K562 (cell line): ENCODE measurements at regions not wholly inside any gene's neighbourhood (a gene's known extent, or its start where the extent isn't known, plus 50 kb on each side); places are given as distances from the start of the nearest gene placed in this dataset.

ENCODE experiments used
- ATAC-seq: fragments of 200-7000 bp; cut with Tn5 transposase; 3 replicates; pipeline ENCODE4 v1.9.1; 2020; ENCODE audit warnings: moderate library complexity
- BruUV-seq: library from RNA; stranded (reverse); fragments of 400-500 nt; replicated peaks from 2 replicates; lab custom pipeline; 2021; lab: Mats Ljungman, UMichigan
- CTCF ChIA-PET: fragments of 300-600 bp; formaldehyde crosslinking; extraction: SDS; loops from one replicate; lab custom pipeline; 2021; ENCODE audit warnings: low intra/inter-chr PET ratio; lab: Yijun Ruan, JAX
- POLR2A ChIA-PET: fragments of 300-600, 350-650 bp; sonication (Branson Sonifier 250); formaldehyde crosslinking; extraction: SDS; loops from one replicate; lab custom pipeline; 2021; ENCODE audit warnings: antibody characterized with exemption, inconsistent platforms; lab: Yijun Ruan, JAX
- DNase-seq, 4 experiments: peaks; one replicate each; pipeline versions ENCODE4 v3.0.0 to v3.0.0-alpha.2; 2011 to 2018; ENCODE audit warnings: low spot score in 3 of 4, mixed read lengths in 3 of 4; ENCODE audit errors: extremely low read depth in 1 of 4
- FAIRE-seq: peaks from 2 replicates; lab custom pipeline; 2011; peaks lifted over from hg19 to GRCh38; lab: Jason Lieb, UNC
- H2AFZ ChIP-seq: 2 replicates; pipeline ENCODE4 v1.6.0; 2011; ENCODE audit warnings: low read depth, low read length, control low read depth, inconsistent platforms
- H3K27ac ChIP-seq: fragments of 200-600 bp; 3 replicates; pipeline ENCODE4 v1.8.0; 2011; ENCODE audit warnings: low read depth, mild to moderate bottlenecking, control low read depth, inconsistent platforms, low read length, moderate library complexity, mixed read lengths; ENCODE audit errors: extremely low read depth
- H3K27me3 ChIP-seq, 2 experiments: fragments of 300-600 bp in 1 of 2; 2 replicates in 1 of 2; 3 replicates in 1 of 2; pipeline versions ENCODE4 v1.6.0 to v1.8.0; 2011; ENCODE audit warnings: inconsistent platforms in 2 of 2, low read length in 2 of 2, mild to moderate bottlenecking in 1 of 2, mixed read lengths in 1 of 2, moderate library complexity in 1 of 2; ENCODE audit not compliant: control insufficient read depth in 2 of 2, insufficient read depth in 2 of 2
- H3K36me3 ChIP-seq: fragments of 300-600 bp; 3 replicates; pipeline ENCODE4 v1.8.0; 2011; ENCODE audit warnings: mild to moderate bottlenecking, low read length, inconsistent platforms; ENCODE audit not compliant: control insufficient read depth, insufficient read depth
- H3K4me1 ChIP-seq, 2 experiments: fragments of 200-600 bp in 1 of 2; replicated peaks in 1 of 2; 2 replicates in 1 of 2; 3 replicates in 1 of 2; pipeline versions ENCODE4 v1.5.1 to v1.8.0; 2011; ENCODE audit warnings: inconsistent platforms in 2 of 2, low read length in 2 of 2, mild to moderate bottlenecking in 1 of 2, mixed read lengths in 1 of 2, moderate library complexity in 1 of 2; ENCODE audit not compliant: control insufficient read depth in 2 of 2, insufficient read depth in 2 of 2
- H3K4me2 ChIP-seq: 2 replicates; pipeline ENCODE4 v1.6.1; 2011; ENCODE audit warnings: low read length, control low read depth, inconsistent platforms, mixed read lengths; ENCODE audit not compliant: insufficient read depth
- H3K4me3 ChIP-seq: fragments of 200-600 bp; sonication (generic), shearing (Covaris generic); 2 replicates; pipeline ENCODE4 v1.5.1; 2016; ENCODE audit warnings: control low read depth, inconsistent platforms
- H3K79me2 ChIP-seq: fragments of 200-600 bp; 3 replicates; pipeline ENCODE4 v1.8.0; 2011; ENCODE audit warnings: low read length, inconsistent platforms; ENCODE audit not compliant: control insufficient read depth, insufficient read depth
- H3K9ac ChIP-seq, 2 experiments: 2 replicates each; pipeline versions ENCODE4 v1.6.0 to v1.6.1; 2011; ENCODE audit warnings: low read depth in 2 of 2, low read length in 2 of 2, control low read depth in 1 of 2, inconsistent platforms in 1 of 2, mild to moderate bottlenecking in 1 of 2, mixed read lengths in 1 of 2; ENCODE audit not compliant: insufficient read depth in 1 of 2
- H3K9me1 ChIP-seq: one replicate; pipeline ENCODE4 v1.6.0; 2011; ENCODE audit warnings: inconsistent platforms, mild to moderate bottlenecking, low read length, moderate library complexity; ENCODE audit not compliant: control insufficient read depth, insufficient read depth
- H3K9me3 ChIP-seq: replicated peaks from 2 replicates; pipeline ENCODE4 v1.5.1; 2011; ENCODE audit warnings: low read depth, low read length, inconsistent platforms; ENCODE audit not compliant: control insufficient read depth, insufficient read depth
- H4K20me1 ChIP-seq: replicated peaks from 2 replicates; pipeline ENCODE4 v1.6.1; 2011; ENCODE audit warnings: low read length, inconsistent platforms, mixed read lengths; ENCODE audit not compliant: control insufficient read depth, insufficient read depth
- CREB1 ChIP-seq, 2 experiments: sonication (generic) in 1 of 2; formaldehyde crosslinking in 1 of 2; IDR thresholded peaks; 2 replicates each; pipeline versions ENCODE4 v1.6.1 to v1.8.0; 2012 to 2022; ENCODE audit warnings: inconsistent platforms in 1 of 2, mild to moderate bottlenecking in 1 of 2, missing genetic modification reagents in 1 of 2, moderate library complexity in 1 of 2
- CSDE1 ChIP-seq, 2 experiments: fragments of 450-650 bp; IDR thresholded peaks; 2 replicates each; pipeline ENCODE4 v1.6.1; 2016; ENCODE audit warnings: mild to moderate bottlenecking in 1 of 2
- MAFG ChIP-seq: fragments of 450-650 bp; conservative IDR thresholded peaks from 2 replicates; pipeline ENCODE4 v1.6.1; 2016; ENCODE audit warnings: missing genetic modification characterization, missing compliant biosample characterization
- MIER1 ChIP-seq: fragments of 450-650 bp; IDR thresholded peaks from 2 replicates; pipeline ENCODE4 v1.6.1; 2016; ENCODE audit warnings: antibody characterized with exemption, mild to moderate bottlenecking, low read depth
- SAP30 ChIP-seq: fragments of 200-600 bp; sonication (generic); IDR thresholded peaks from 2 replicates; pipeline ENCODE4 v1.6.1; 2012; ENCODE audit warnings: borderline replicate concordance, low read depth, mild to moderate bottlenecking, moderate library complexity, low read length, control low read depth, inconsistent platforms; ENCODE audit not compliant: insufficient read depth, poor library complexity, severe bottlenecking
- SMARCA4 ChIP-seq: fragments of 450-650 bp; IDR thresholded peaks from 2 replicates; pipeline ENCODE4 v1.6.1; 2016
- THAP12 ChIP-seq: fragments of 250-450 bp; sonication (Bioruptor Pico); IDR thresholded peaks from 2 replicates; pipeline ENCODE4 v1.9.0; 2021; ENCODE audit warnings: mild to moderate bottlenecking, inconsistent platforms
- ZBTB12 ChIP-seq: fragments of 250-450 bp; sonication (Bioruptor Pico); IDR thresholded peaks from 2 replicates; pipeline ENCODE4 v1.4.0; 2020
- ZNF121 ChIP-seq: sonication (generic); formaldehyde crosslinking; conservative IDR thresholded peaks from 2 replicates; pipeline ENCODE4 v1.8.0; 2022; ENCODE audit warnings: missing genetic modification reagents
- WGBS: fragments of 100-300 bp; shearing (Covaris generic); methylation state at CpG from one replicate; pipeline ENCODE4 v1.1.6; 2016; ENCODE audit warnings: low coverage, mixed read lengths; ENCODE audit not compliant: insufficient coverage; ENCODE audit errors: missing lambda C conversion rate; 5-methylcytosine and 5-hydroxymethylcytosine counted together
- in situ Hi-C: fragments of 300-500 bp; cut with MboI; formaldehyde crosslinking; loops from 4 replicates; pipeline ENCODE4 v1.15.0; 2018; ENCODE audit warnings: inconsistent platforms, mixed read lengths
- intact Hi-C: fragments of 100-400 bp; cut with micrococcal nuclease; formaldehyde crosslinking; loops from 2 replicates; pipeline ENCODE4 v1.14.2; 2022
- TF ChIP-seq, protein P1 (sequence below): fragments of 450-650 bp; IDR thresholded peaks from 2 replicates; pipeline ENCODE4 v1.6.1; 2016
- TF ChIP-seq, protein P2 (sequence below): sonication (generic); formaldehyde crosslinking; IDR thresholded peaks from 2 replicates; pipeline ENCODE4 v1.8.0; 2022; ENCODE audit warnings: missing genetic modification reagents, mild to moderate bottlenecking, moderate library complexity, borderline replicate concordance

DNA sequence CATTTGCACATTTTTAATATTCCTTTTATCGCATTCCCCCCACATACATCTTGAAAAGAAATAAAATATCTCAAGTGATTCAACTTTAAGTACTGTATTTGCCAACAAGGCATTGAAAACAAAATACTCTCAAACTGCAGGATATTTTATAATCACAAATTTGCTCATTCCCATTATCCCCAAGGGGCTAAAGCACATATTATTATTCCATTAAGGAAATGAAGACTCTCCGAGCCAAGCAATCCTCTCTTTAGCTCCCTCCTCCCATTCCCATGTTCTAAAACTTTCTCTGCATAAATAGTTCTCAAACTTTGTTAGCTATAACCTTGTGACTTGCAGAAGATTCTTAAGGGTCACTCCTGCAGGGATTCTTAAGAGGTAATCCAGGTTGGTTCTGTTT, 436.8 kb downstream of the KCNJ2 start (continued):
- TF ChIP-seq, protein P1, sequence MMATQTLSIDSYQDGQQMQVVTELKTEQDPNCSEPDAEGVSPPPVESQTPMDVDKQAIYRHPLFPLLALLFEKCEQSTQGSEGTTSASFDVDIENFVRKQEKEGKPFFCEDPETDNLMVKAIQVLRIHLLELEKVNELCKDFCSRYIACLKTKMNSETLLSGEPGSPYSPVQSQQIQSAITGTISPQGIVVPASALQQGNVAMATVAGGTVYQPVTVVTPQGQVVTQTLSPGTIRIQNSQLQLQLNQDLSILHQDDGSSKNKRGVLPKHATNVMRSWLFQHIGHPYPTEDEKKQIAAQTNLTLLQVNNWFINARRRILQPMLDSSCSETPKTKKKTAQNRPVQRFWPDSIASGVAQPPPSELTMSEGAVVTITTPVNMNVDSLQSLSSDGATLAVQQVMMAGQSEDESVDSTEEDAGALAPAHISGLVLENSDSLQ, result no peak
- TF ChIP-seq CSDE1 (IDR thresholded peaks at IDR 0.05) (no peak), SAP30 (no peak), THAP12 (no peak), CREB1 (IDR thresholded peaks at IDR 0.05) (no peak), CREB1 (CRISPR knock-in tag; IDR thresholded peaks at IDR 0.05) (no peak)
- TF ChIP-seq, all 486 proteins: peak for 0

DNA sequence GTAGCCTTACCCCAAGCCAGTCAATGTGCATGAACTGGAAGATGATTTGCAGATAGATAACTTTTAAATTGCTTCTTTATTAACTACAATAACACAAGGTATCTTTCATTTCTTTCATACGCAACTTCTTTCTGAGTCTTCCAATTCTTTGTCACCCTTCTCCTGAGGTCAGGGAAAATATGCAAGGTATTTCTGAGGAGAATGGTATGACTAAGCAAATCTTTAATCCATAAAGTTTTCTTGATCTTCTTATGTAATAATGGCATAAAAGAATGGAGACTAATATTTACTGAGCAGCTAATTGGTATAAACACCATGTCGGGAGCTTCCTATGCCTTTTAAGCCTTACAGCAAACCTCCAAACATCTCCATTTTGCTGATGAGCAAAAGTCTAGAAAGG, 438.9 kb downstream of the KCNJ2 start:
- H3K9me1 ChIP-seq, result no peaks in the 10 kb centered on the region
- no peak for ATAC-seq

More for the DNA sequence above, 438.9 kb downstream of the KCNJ2 start:
- no peak overlapping the region for H3K4me2 ChIP-seq
- ChIA-PET POLR2A (no interaction called here), CTCF (no interaction called here)
- FAIRE-seq, result no peak
- no peaks in the 10 kb centered on the region for H3K79me2 ChIP-seq
- in situ Hi-C loops, result no loop called here
- intact Hi-C loops, result no loop called here
- H3K27ac ChIP-seq, result no peak overlapping the region
- no peaks in the 10 kb centered on the region for H3K27me3 ChIP-seq
- H2AFZ ChIP-seq, result no peak overlapping the region
- TF ChIP-seq SMARCA4 (no peak), ZNF121 (no peak), MIER1 (no peak), ZBTB12 (CRISPR knock-in tag) (no peak), MAFG (tag) (0 out of 2 replicates have a peak, but pooled peaks have one; percentile 8)
- TF ChIP-seq, protein P2, sequence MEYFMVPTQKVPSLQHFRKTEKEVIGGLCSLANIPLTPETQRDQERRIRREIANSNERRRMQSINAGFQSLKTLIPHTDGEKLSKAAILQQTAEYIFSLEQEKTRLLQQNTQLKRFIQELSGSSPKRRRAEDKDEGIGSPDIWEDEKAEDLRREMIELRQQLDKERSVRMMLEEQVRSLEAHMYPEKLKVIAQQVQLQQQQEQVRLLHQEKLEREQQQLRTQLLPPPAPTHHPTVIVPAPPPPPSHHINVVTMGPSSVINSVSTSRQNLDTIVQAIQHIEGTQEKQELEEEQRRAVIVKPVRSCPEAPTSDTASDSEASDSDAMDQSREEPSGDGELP (CRISPR knock-in tag), result no peak
- no peak for DNase-seq
- 3% methylated on average over 2 of the region's 2 CpGs for WGBS
- H4K20me1 ChIP-seq, result no peaks in the 10 kb centered on the region
- no peak overlapping the region for H3K4me3 ChIP-seq
- no peaks in the 10 kb centered on the region for H3K36me3 ChIP-seq
- no peak overlapping the region for H3K9ac ChIP-seq
- H3K9me3 ChIP-seq, result no peaks in the 10 kb centered on the region
- BruUV-seq, result no TSS peak
- no peaks in the 10 kb centered on the region for H3K4me1 ChIP-seq
